Activated CD4-positive, alpha-beta T cell treated with anti-CD3 and anti-CD28 coated beads, Interleukin-2, amount 50 U/mL, for 48 hours (primary cell): ENCODE measurements at regions not wholly inside any gene's neighbourhood (a gene's known extent, or its start where the extent isn't known, plus 50 kb on each side); places are given as distances from the start of the nearest gene placed in this dataset.
A peak's percentile ranks its signal among the peaks of the same experiment; 100 is the strongest.

Experiments
- DNase-seq, 2 experiments: peaks; one replicate each; pipeline ENCODE4 v3.0.0-alpha.2; 2020

GRCh38 chr17:77493238-77493820 is 352.6 kb downstream of the SEC14L1 start:
- DNase-seq, result no peak

DNA sequence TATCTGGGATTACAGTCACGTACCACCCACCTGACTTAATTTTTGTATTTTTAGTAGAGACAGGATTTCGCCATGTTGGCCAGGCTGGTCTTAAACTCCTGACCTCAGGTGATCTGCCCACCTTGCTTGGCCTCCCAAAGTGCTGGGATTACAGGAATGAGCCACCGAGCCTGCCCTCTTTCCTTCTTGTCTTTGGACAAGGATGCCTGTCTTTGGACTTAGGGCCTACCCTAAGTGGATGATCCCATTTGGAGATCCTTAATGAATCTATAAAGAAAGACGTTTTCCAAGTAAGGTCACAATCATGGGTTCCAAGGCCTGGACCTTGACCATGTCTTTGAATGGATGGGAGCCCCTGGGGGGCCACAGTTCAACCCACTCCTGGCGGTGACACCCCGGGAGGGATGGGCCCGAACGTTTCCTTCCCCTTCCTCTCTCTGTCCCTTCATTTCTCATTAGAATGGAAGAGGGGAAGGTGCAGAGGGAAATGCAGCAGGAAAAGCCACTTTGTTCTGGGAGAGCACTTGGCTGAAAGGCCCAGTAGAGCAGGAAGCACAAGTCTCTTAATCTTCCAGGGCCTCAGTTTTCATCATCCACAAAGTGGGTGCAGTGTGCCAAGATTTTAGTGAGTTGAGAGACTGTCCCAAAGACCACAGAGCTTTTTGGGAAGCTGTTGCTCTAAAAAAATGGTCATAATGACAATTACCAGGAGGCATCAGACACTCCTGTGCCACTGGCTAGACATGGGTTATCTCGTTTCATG is 353.3 kb downstream of the SEC14L1 start:
- no peak for DNase-seq

DNA sequence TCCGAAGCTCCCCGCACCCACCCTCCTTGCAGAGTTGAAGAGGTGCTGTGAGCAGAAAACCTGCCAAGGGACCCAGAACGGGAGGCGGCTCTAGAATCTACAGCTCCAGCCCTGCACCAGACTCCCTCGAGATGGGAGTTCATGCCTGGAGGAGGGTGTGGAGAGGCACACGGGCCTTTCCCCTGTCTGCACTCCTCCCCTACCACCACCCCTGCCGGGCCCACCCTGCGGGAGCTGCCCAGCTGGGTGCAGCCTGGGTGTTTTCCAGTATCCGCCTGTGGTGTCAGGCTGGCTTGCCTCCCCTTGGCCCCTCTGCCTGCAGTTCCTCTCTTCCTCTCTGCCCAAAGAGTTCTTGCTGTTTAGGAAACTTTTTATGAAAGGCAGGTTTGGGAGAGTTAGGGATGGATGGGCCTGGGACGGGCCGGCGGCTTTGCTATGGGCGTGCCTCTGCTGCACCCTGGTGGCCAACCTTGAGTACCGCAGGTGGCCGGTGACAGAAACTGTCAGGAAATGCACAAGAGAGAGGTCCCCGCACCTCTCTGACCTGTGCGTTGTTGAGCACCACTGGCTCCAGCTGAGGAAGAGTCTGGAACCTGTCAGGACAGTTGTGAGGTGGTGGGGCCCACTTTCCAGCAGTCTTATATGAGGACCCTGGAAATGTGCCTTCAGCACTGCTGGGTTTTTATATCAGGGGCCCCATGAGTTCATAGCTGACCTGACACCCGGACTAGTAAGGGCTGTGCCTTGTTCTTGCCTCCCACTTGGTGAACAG is 354.1 kb downstream of the SEC14L1 start:
- DNase-seq, result peak; percentile 75 to 84

DNA sequence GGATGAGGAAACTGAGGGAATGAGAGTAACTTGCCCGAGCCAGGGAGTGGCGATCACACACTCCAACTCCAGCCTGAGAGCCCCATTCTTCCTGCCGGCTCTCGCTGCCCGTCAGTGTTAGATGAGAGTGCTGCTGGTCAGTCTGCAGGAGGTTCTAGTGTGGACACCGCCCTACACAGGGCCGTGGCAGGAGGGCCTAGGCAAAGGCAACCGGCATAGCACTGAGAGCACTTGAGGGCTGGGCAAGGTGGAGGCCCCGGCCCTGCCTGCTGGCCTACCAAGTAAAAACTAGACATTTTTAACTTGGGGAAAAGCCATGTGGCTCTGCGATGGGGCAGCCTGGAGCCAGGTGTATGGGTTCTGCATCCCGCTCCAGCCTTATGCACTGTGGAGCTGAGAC is 354.8 kb downstream of the SEC14L1 start:
- DNase-seq, result no peak

DNA sequence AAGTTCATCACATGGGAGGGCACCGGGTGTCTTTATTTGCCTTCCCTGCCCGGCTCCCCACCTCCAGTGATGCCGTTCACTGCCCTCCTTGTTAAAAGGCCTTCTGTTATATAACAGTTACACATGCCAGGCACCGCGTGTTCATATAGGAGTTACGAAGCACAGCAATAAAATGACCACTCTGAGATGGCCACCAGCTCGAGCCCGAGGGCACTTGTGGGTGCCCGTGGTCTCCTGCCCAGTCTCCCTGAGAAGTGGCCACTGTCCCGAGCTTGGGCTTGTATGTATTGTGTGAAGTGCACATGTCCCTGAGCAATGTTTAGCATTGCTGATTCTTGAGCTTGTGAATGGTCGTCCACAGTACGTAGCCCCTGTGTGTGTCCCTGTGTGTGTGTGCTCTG is 355.6 kb downstream of the SEC14L1 start:
- DNase-seq, result peak in 1 of 2 experiments; percentile 0

DNA sequence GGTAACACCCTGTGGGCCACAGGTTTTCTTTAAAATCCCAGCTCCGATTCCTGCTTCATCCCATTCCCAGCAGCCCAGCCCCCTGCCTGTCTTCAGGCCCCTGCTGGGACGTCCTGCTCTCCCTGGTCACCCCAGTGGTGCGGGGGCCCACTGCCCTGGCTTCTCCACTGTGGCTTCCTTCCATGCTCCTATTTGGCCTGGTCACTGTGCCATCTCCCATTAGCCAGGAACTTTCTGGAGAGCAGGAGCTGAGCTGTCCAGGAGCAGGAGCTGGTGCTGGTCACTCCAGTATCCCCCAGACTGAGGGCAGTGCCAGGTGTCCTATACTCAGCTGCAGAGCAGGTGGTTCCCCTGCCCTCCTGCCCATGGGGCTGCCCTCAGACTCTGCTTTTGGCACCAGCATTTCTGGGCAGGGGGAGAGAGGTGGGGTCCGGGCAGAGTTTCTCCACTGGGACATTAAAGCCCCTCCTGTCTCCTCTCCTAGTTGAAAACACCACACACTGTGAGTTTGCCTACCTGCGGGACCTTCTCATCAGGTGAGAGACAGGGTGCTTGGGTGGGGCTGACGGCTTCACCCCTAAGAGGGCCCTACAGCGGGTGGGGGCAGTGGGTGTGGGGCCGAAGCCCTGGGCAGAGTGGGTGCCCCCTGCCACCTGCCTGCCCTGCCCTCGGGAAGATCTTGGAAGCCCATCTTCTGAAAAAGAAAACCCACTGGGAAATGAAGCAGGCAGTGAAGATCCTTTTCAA is 356.2 kb downstream of the SEC14L1 start:
- DNase-seq, result peak in 1 of 2 experiments; percentile 0

DNA sequence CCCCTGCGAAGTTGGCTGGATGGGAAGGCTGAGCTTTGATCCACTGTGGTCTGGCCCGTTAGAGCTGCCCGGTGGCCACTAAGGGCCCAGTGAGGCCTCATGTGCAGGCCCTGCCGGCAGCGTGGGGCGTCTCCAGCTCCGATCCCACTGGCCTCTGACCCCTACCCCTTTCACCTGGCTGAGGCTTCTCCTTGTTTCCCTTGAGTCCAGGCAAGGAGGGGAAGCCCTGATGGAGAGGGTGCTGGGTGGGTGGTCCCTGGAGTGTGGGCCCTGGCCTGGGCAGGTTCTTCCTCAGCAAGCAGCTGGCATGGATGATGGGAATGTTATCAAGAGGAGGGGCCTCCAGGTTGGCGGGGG is 356.8 kb downstream of the SEC14L1 start:
- DNase-seq, result peak in 1 of 2 experiments; percentile 1

DNA sequence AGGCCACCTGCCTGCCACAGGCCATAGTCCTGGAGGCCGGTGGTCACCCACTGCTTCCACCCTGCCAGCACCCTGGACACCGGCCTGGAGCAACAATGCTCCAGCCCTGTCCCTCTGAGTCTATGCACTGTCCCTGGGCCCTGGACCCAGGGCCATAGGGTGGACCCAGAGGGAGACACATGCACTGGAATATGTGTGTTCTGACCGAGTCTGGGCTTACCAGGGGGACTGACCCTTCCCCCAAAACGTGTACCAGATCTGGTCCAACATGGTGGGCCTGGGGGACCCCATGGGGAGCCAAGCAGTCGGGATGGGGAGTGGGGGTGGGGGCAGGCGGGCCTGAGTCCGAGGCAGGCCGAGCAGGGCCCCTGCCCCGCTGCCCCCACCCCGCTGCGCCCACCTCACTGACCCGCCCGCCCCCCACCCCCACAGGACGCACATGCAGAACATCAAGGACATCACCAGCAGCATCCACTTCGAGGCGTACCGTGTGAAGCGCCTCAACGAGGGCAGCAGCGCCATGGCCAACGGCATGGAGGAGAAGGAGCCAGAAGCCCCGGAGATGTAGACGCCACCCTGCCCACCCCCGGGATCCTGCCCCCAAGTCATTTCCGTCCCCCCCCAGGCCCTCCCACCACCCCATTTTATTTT is 357.4 kb downstream of the SEC14L1 start:
- DNase-seq, result no peak

DNA sequence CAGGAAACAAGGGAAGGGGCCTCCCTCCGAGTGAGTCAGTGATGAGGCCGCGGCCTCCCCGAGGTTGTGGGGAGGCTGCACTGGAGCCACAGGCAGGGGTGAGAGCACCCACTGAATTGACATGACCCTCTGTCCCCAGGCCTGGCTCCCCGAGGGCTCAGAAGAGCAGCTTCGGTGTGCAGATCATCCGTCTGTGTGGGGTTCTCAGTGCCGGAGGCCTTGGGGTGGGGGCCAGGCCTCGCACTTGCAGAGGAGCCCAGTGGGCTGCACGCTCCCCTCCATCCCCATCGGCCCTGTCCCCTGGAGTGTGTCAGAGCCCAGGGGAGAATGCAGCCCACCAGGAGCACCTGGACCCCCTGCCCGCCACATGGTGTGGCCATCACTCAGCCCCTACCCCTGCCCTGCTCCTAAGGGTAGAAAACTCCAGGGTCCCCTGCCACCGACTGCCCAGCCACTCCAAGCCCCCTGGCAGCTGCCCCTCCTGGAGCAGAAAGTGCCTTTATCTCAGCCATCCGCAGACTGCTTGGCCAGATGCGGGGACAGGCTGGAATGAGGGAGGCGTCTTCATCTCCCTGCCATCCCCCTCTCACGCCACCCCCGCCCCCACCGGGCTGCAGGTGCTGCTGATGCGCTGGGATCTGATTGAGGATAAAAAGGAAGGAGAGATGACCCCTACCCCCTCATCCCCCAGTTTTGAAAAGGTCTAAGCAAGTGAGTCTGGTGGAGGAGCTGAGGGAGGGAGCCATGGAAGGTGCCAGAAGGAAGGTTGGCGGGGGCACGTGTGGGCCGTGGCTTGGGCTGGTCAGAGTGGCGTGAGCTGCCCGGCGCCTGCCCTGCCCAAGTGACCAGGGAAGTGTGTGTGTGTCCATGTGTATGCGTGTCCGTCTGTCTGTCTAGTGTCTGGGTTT is 358.3 kb downstream of the SEC14L1 start:
- DNase-seq, result no peak

DNA sequence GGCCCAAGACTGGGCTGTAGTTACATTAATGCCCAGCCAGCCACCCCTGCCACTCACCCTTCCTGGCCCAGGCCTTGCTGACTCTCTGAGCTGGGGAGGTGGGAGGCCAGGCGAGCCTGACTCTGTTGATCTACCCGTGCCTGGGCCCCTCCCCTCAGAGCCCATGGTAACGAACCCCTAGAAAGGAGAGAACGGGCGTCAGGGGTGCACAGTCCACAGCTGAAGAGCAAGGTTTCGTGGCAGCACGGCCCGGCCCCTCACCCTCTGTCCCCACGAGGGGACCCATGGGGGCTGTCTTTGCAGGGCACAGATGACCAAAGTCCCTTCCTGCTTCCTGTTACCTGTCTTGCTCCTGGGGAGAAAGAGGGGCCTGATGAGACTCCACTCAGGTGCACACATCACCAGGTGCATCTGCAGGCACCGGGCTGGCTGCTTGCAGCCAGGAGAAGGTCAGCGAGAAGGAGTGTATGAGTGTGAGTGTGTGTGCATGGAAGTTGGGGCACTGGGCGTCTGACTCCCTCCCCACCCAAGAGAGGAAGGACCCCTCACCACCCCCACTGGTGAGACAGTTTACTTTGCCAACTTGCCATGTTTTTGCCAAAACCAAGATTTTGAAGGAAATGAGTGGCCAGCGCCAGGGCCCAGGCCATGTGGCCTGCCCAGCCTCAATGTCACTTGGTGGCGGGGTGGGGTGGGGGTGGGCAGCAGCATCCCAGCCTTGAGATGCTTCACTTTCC is 359.1 kb downstream of the SEC14L1 start:
- peak in 1 of 2 experiments; percentile 3 for DNase-seq

GRCh38 chr17:77501101-77501566 is 360.4 kb downstream of the SEC14L1 start:
- DNase-seq, result peak; percentile 47 to 56

DNA sequence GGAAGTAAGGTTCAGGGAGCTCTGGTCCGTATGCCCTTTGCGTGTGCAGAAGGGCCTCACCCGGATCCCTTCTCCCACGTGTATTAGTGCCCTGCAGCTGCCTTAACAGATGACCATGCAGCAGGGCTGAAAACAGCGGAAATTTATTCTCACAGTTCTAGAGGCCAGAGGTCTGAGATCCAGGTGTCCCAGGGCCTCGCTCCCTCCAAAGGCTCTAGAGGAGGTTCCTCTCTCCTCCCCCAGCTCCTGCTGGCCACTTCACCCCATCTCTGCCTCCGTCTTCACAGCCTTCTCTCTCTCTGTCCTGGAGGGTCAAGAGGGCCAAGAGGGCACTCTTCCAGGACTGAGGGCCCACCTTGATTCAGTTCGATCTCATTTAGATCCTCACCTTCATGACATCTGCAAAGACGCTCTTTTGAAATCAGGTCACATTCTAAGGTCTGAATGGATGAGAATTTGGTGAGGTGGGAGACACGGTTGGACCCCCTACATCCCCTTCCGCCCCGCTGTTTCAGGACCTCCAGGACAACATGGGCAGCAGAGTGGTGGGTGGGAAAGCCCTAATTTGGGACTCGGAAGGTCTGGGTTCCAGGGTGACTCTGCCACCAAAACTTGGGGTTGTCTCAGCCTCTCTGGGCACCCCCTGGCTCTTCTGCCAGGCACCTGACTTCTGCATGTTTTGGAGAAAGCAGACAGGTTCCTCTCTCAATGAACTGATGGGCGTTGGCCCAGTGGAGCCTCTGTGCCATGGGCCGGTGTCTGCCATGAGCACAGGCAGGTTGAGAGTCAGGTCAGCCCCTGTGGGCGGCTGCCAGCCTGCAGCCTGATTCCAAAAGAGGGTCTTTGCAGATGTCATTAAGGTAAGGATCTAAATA is 361.2 kb downstream of the SEC14L1 start:
- DNase-seq, result no peak

DNA sequence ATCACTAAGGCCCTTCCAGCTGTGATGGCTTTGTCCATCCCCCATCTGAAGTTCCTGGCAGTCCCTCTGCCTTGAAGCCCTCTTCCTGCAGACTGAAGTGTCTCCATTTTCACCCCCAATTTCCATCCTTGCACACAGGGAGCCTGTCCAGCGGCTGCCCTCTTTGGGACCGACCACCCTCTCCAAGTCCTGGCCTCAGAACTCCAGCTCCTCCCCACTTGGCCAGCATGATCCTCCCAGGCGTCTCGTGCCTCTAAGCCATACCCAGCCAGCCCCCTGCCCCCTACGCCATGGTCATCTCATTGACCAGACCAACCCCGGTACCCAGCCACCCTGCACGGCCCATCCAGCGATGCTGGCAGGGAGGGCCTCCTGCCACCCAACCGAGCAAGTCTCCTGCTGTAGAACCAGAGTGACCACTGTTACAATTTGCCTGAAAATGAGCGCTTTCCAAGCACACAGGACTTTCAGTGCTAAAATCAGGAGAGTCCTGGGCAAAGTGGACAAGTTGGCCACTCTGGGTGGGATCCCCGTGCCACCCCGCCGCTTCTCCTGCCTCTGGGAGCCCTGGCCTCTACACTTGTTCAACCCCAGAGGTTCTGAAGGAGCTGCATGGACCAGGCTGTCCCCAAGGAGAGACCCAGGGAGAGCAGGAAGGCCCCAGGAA is 362.0 kb downstream of the SEC14L1 start:
- DNase-seq, result no peak

DNA sequence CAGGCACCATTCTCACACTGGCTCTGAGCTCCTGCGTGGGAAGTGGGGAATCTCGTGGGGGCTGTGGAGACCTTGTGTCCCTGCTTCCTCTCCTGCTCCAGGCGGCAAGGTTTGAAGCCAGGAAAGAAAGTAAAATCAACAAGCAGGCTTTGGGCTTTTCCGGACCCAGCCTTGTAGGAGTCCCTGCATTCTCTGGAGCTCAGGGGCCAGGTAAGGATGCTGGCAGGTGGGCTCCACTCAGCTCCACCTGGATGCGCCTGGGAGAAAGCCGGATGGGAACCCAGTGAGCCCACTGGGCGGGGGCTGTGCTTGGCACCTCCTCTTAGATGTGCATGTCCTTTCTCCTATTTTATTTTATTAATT is 362.5 kb downstream of the SEC14L1 start:
- DNase-seq, result no peak

DNA sequence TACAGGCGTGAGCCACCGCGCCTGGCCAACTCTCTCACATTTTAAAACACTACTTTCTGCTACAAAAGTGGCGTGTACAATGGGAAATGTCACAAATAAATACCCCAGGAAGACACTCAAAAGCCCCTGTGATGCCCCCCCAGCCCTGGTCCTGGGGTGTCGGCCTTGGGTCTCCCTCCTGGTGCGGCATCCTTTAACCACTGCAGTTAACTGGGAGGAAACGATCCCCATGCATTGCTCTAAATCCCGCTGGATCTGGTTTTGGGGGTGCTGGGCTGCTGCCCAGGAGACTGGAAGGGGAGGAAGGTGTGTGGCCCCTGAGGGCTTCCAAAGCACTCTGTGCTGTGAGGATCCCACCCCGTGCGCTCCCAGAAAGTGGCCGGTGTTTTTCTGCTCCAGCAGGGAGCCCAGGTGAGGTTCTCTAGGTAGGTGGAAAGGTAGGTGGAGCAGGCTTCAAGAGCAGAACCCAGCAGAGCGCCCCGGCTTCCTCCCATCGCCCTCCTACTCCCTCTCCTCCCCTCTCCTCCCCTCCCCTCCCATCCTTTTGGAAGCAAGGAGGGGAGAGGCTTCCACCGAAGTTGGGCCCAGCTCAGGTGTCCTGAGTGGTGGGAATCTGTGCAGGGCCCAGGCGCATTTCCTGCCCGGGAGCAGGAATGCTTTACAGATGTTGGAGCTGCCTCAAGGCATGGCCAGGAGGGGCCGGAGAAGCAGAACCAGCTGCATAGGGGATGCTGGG is 363.3 kb downstream of the SEC14L1 start:
- DNase-seq, result no peak

GRCh38 chr17:77504652-77505155 is 363.9 kb downstream of the SEC14L1 start:
- no peak for DNase-seq

DNA sequence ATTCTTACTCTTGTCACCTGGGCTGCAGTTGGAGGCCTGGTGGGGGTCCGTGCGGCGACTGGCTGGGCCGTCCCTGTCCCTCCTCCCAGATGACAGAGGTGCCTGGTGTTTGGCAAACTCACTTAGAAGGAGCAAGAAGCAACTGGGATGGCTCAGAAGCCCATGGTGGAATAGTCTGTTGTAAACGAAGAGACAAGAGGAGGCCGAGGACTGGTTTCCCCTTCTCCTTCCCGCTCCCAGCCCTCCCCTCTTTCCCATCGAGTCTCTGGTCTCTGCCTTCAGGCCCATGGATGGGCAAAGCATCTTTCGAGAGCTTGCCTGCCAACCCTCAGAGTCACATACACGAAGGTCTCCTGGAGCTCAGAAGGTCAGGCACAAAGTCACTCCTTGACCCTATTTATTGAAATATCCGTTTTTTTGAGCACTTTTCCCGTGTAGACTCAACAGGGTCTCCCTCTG is 364.4 kb downstream of the SEC14L1 start:
- no peak for DNase-seq

DNA sequence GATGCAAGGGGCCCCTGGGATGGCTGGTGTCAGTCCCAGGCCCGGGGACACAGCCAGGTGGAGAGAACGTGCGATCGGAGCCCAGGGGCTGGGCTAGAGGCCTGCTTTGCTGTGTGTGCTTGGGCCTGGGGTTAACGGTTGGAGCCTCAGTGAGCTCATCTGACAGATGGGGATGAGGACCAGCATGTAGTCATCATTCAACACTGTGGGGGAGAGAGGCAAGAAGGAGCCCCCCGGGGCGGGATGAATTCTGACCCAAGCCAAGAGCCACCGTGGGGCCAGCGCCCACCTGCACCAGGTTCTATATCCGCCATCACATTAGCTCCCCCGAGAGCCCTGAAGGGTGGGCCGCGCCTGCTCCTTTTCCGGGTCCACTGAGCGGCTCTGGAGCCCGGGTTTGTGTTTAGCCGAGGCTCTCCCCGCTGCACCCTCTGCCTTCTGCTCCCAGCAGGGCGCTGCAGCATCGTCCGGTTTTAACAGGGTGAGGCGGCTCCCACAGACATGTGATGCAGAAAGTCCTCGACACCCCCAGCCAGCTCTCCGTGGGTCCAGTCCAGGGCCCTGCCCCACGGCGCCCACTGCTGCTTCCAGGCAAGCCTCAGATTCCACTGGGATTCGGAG is 365.7 kb downstream of the SEC14L1 start:
- no peak for DNase-seq
